Fibroblast of lung (primary cell): ENCODE measurements at regions not wholly inside any gene's neighbourhood (a gene's known extent, or its start where the extent isn't known, plus 50 kb on each side); places are given as distances from the start of the nearest gene placed in this dataset.

ENCODE experiments used
- CTCF ChIP-seq, 2 donors: IDR thresholded peaks in 1 of 2; conservative IDR thresholded peaks in 1 of 2; 1 replicate in 1 of 2; 2 replicates in 1 of 2; pipeline ENCODE4 v1.5.1; 2011 to 2012; ENCODE audit warnings: low read length in 2 of 2, control low read depth in 1 of 2, inconsistent platforms in 1 of 2, low read depth in 1 of 2, mild to moderate bottlenecking in 1 of 2
- EZH2 ChIP-seq: IDR thresholded peaks from 2 replicates; pipeline ENCODE4 v1.5.1; 2012; ENCODE audit warnings: low read length, control low read depth, mild to moderate bottlenecking; ENCODE audit errors: missing control alignments

DNA sequence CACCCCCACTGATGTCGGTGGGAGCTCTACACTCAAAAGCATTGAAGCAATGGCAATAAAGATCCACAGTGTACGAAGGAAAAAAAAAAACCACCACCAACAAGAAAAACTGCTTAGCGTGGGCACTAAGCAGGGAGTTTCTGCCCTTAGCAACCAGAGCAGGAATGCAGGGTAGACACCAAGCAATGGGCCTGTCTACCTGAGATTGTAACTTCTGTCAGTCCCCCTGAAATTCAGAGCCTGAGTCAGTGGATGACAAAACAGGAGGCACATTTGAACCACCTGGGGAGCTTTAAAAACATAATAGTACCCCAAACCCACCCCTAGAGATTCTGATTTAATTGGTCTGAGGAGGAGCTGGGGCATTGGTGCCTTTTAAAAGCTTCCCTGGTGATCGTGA, 275.2 kb downstream of the SATB1 start:
- TF ChIP-seq CTCF (conservative IDR thresholded peaks at IDR 0.05 in 1 of 2, IDR thresholded peaks at IDR 0.05 in 1 of 2; ENCODE audit: low read depth in 1 of 2, low read length in 2 of 2) (no peak), EZH2 (no peak)
